GM20000 (cell line): ENCODE measurements at regions not wholly inside any gene's neighbourhood (a gene's known extent, or its start where the extent isn't known, plus 50 kb on each side); places are given as distances from the start of the nearest gene placed in this dataset.

Experiments
- DNase-seq: peaks from one replicate; pipeline ENCODE4 v3.0.0; 2012; ENCODE audit warnings: low spot score
- CTCF ChIP-seq: IDR thresholded peaks from 2 replicates; pipeline ENCODE4 v1.5.1; 2012; ENCODE audit warnings: mild to moderate bottlenecking, control low read depth; ENCODE audit errors: extremely low read depth, missing control alignments

- no peak for TF ChIP-seq CTCF
- no peak for DNase-seq
These were observed 59.1 kb upstream of the ZNF648 start for GRCh38 chr1:182120411-182121258.

GRCh38 chr1:182119631-182120030 lies 58.1 kb upstream of the ZNF648 start:
- no peak for DNase-seq
- TF ChIP-seq CTCF, result no peak

- no peak for TF ChIP-seq CTCF
- DNase-seq, result no peak
These were observed 57.3 kb upstream of the ZNF648 start for GRCh38 chr1:182118851-182119250.

- no peak for TF ChIP-seq CTCF
- no peak for DNase-seq
These were observed 53.1 kb upstream of the ZNF648 start for GRCh38 chr1:182114627-182115023.

- no peak for DNase-seq
- no peak for TF ChIP-seq CTCF
These were observed 52.5 kb upstream of the ZNF648 start for GRCh38 chr1:182113879-182114626.

GRCh38 chr1:182111496-182111895 lies 50.0 kb upstream of the ZNF648 start:
- DNase-seq, result no peak
- no peak for TF ChIP-seq CTCF
